ENCODE measurements at regions not wholly inside any gene's neighbourhood (a gene's known extent, or its start where the extent isn't known, plus 50 kb on each side); places are given as distances from the start of the nearest gene placed in this dataset.

- H3K36me3 ChIP-seq (replicated peaks in 1 of 2; ENCODE audit: control insufficient read depth in 1 of 2, insufficient read depth in 2 of 2, low read length in 1 of 2): no peaks in the 10 kb centered on the region
- CTCF ChIA-PET: interaction anchor here (1.7 kb wide), 1 partner anchor 32 kb away, joined by 3 read pairs; no protein-coding TSS in a partner anchor
- no peaks in the 10 kb centered on the region for H3F3A ChIP-seq (replicated peaks; ENCODE audit: insufficient read depth)
- H3K27me3 ChIP-seq (ENCODE audit: insufficient read depth): no peaks in the 10 kb centered on the region
- TF ChIP-seq CTCF (IDR thresholded peaks at IDR 0.05) (no peak), EP300 (IDR thresholded peaks at IDR 0.05; ENCODE audit: borderline replicate concordance in 1 of 2, low read depth in 1 of 2, low read length in 1 of 2) (no peak), REST (IDR thresholded peaks at IDR 0.05; ENCODE audit: low read depth, low read length) (no peak), USF2 (IDR thresholded peaks at IDR 0.05; ENCODE audit: borderline replicate concordance, low read depth, low read length) (no peak), SIN3A (IDR thresholded peaks at IDR 0.05; ENCODE audit: borderline replicate concordance, low read depth, low read length) (no peak), ELF1 (IDR thresholded peaks at IDR 0.05) (no peak), RXRA (IDR thresholded peaks at IDR 0.05; ENCODE audit: borderline replicate concordance, low read depth) (no peak), USF1 (IDR thresholded peaks at IDR 0.05; ENCODE audit: borderline replicate concordance, low read depth) (no peak), YY1 (IDR thresholded peaks at IDR 0.05; ENCODE audit: low read depth) (no peak), TCF12 (IDR thresholded peaks at IDR 0.05) (no peak), POLR2AphosphoS5 (IDR thresholded peaks at IDR 0.05; ENCODE audit: low read depth, low read length) (no peak), ZBTB33 (IDR thresholded peaks at IDR 0.05; ENCODE audit: borderline replicate concordance, low read depth) (no peak), NRF1 (IDR thresholded peaks at IDR 0.05; ENCODE audit: low read depth, low read length) (no peak), TEAD4 (IDR thresholded peaks at IDR 0.05; ENCODE audit: borderline replicate concordance, insufficient read depth) (no peak), MAX (IDR thresholded peaks at IDR 0.05; ENCODE audit: low read depth) (no peak), SMC3 (IDR thresholded peaks at IDR 0.05; ENCODE audit: low read depth, low read length) (no peak), CHD2 (IDR thresholded peaks at IDR 0.05; ENCODE audit: low read length, partially characterized antibody) (no peak), FOSL2 (IDR thresholded peaks at IDR 0.05; ENCODE audit: borderline replicate concordance, low read depth) (no peak), RFX5 (IDR thresholded peaks at IDR 0.05; ENCODE audit: low read length) (no peak), RCOR1 (IDR thresholded peaks at IDR 0.05; ENCODE audit: low read length) (no peak)
- H3K9me3 ChIP-seq: no peaks in the 10 kb centered on the region
- H3K9me2 ChIP-seq: no peaks in the 10 kb centered on the region
- H3K79me2 ChIP-seq (ENCODE audit: insufficient read depth): no peaks in the 10 kb centered on the region
- POLR2A ChIA-PET: no interaction called here
- no peak overlapping the region for H3K9ac ChIP-seq
- no peaks in the 10 kb centered on the region for H4K20me1 ChIP-seq (ENCODE audit: insufficient read depth)
- DNase-seq: no peak
- no peak overlapping the region for H2AFZ ChIP-seq (ENCODE audit: low read depth)
- no peak overlapping the region for H3K4me2 ChIP-seq
- no peak overlapping the region for H3K27ac ChIP-seq (ENCODE audit: low read depth in 2 of 2, low read length in 1 of 2)
- H3K4me1 ChIP-seq (ENCODE audit: control insufficient read depth in 1 of 2, insufficient read depth in 2 of 2, low read depth in 1 of 2, low read length in 1 of 2): no peaks in the 10 kb centered on the region; a peak in 2 of 4 replicates
- no peak overlapping the region for H3K4me3 ChIP-seq (ENCODE audit: low read depth in 2 of 2, low read length in 1 of 2)
Observed at GRCh38 chr3:17941766-17942165, 199.3 kb upstream of the TBC1D5 start.

Measured in SK-N-SH (cell line).